ENCODE measurements at regions not wholly inside any gene's neighbourhood (a gene's known extent, or its start where the extent isn't known, plus 50 kb on each side); places are given as distances from the start of the nearest gene placed in this dataset.
A peak's percentile ranks its signal among the peaks of the same experiment; 100 is the strongest.

GRCh38 chrX:39826813-39827543 is 270.8 kb downstream of the BCOR start:
- DNase-seq: no peak

GRCh38 chrX:39827951-39828350 is 269.8 kb downstream of the BCOR start:
- peak; percentile 20 for DNase-seq

- no peak for DNase-seq
These were observed 268.8 kb downstream of the BCOR start for GRCh38 chrX:39828971-39829370.

DNA sequence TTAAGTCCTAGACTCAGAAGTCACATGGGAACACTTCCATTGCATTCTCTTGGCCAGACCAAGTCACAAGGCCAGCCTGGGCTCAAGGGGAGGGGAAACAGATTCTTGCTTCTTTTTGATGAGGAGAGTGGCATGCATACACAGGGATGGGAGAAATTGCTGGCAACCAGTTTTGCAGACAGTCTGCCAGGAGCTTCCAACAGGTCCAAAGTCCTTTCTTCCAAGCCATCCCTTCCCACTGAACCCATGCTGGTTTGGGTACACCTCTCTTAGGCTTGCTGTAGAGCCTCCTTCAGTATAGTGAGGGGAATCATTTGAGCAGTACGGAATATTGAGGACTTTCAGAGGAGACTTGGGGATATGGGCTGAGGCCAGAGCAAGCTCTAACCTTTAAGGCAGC is 267.8 kb downstream of the BCOR start:
- DNase-seq: no peak

DNA sequence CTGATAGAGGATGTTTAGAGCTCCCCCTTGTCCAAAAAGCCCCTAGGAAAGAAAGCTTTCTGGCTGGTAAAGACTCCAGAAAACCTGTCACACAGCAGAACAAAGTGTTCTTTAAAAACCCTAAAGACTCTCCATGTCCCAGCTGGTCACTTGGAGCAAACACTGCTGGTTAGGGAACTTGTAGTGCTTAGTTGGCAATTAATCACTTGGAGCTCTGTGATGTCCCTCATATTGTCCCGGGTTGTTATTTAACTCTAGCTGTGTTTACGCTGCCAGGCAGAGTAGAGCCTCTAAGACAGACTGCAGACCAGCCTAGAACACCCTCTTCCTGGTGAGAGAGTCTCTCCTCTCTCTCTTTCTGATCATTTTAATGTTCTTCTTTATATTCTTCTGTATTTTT is 267.3 kb downstream of the BCOR start:
- no peak for DNase-seq

DNA sequence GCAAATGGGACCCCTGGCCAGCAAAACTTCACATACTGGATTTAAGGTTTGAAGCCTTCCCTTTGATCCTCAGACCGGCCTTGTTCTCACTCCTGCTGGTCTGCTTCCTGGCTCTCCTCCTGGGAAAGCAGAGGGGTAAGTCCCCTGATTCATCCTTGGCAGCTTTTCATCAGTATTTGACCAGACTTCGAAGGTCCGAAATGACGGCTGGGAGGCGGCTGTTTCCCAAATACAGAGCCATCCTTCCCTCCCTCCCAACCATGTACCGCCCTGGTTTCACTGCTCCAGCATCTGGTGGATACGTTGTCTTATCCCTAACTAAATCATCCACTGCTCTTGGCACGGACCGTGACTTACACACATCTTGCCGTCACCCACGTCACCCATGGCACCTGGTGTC is 265.5 kb downstream of the BCOR start:
- no peak for DNase-seq

DNA sequence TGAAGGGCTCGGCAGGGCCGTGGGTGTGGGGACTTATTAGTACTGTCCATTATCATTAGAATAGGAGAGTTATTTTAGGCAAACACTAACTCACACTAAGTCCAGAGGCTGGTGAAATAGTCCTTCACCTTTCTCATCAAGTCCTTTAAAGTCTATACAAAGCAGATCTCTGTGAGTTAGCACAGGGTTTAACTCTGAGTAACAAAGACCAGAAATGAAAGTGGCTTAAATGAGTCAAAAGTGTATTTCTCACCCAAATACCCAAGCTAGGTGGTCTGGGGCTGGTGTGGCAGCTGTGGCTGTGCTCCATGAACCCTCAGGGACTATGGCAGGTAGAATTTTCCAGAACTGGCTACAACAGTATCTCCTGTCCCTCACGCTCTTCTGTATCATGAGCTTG is 263.2 kb downstream of the BCOR start:
- no peak for DNase-seq

DNA sequence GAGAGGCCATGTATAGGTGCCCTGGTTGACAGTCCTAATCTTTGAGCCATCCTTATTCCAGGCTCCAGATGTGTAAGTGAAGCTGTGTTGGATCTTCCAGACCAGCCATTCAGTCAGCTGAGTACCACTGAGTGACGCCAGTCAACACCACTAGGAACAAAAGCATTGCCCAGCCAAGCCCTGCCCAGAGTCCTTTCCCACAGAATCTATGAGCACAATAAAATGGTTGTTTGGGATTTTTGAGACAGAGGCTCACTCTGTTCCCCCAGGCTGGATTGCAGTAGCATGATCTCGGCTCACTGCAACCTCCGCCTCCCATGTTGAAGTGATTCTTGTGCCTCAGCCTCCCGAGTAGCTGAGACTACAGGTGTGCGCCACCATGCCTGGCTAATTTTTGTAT is 262.5 kb downstream of the BCOR start:
- DNase-seq: no peak

GRCh38 chrX:39835776-39836175 is 262.0 kb downstream of the BCOR start:
- no peak for DNase-seq

- no peak for DNase-seq
These were observed 260.8 kb downstream of the BCOR start for GRCh38 chrX:39836802-39837420.

- DNase-seq: no peak
These were observed 260.1 kb downstream of the BCOR start for GRCh38 chrX:39837688-39838087.

- no peak for DNase-seq
These were observed 258.4 kb downstream of the BCOR start for GRCh38 chrX:39839371-39839770.

DNA sequence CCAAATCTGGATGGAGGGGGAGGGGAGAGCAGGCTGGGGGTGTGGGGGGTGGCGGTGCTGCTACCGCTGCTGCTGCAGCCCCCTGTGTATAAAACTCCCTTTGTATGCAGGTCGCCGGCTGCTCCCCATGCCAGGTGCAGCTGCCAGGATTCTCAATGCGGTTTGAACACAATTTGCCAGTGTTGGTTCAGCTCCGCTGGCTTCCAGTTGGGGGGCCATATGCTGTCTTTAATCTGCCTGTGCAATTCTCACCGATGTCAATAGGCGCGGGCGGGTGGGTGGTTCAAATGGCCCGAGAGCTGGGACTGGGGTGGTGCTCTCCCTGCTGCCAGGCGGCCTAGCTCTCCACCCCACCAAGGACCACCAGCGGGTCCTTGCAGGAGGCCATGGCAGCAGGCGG is 257.6 kb downstream of the BCOR start:
- DNase-seq: peak; percentile 69

DNA sequence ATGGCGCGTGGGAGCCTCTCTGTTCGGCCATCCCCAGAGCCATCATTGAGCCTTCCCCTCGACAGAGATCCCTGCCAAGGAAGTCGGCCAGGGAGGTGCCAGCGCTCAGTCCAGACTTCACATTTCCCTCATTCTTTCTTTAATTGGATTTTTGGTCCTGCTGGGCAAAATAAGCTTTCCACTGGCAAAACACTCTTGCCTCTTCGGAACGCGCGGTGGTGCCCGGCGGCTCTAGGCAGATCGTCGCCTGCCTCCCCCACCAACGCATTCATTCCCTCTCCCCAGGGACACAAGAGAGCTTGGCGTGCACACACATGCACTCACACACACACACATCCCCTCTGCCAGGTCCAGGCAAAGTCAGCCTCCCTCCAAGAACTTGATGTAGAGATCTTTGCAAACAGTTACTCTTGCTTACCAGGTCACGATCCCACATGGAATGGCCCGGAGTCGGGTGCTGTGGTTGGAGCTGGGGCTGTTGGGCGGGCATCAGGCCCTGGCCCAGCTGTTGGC is 257.1 kb downstream of the BCOR start:
- peak; percentile 56 for DNase-seq

DNA sequence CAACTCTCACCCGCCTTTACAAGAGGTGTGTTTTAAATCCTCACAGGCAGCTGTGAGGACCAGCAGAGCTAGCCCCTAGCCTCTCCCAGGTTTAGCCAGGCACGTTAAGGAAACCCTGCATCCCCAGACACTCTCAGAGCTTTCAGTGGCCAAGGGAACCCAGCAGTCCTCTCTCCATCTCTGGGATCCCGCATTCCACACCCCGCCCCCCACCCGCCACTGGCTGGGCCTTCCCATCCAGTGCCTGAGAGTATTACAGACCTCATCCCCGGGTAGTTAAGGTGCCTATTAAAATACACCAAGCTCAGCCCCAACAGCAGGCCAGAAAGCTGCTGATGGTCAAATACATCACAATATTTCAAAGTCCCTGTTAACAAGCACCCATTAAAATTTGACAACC is 256.2 kb downstream of the BCOR start:
- no peak for DNase-seq

- no peak for DNase-seq
These were observed 255.3 kb downstream of the BCOR start for GRCh38 chrX:39842281-39842973.

- DNase-seq: peak; percentile 71
These were observed 254.4 kb downstream of the BCOR start for GRCh38 chrX:39843318-39843717.

GRCh38 chrX:39845233-39845632 is 252.5 kb downstream of the BCOR start:
- DNase-seq: no peak

GRCh38 chrX:39846460-39846859 is 251.3 kb downstream of the BCOR start:
- DNase-seq: no peak

DNA sequence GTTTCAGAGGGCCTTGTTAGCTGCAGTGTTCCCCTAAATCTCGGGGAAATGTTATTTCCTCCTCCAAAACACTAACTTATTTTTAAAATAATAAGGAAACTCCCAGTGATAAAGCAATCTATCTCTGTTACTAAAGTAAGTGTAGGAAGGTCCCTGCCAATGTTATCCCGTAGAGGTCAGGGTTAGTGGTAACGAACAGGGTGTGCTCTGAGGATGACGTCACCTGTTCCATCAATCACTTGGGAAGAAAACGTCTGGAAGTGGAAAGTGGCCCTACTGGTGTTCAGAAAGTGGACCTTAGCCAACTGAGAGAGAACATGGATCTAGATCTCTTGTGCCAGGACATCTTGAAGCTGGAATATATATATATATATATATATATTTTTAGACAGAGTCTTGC is 249.5 kb downstream of the BCOR start:
- no peak for DNase-seq

GRCh38 chrX:39848900-39849299 is 248.9 kb downstream of the BCOR start:
- no peak for DNase-seq

DNA sequence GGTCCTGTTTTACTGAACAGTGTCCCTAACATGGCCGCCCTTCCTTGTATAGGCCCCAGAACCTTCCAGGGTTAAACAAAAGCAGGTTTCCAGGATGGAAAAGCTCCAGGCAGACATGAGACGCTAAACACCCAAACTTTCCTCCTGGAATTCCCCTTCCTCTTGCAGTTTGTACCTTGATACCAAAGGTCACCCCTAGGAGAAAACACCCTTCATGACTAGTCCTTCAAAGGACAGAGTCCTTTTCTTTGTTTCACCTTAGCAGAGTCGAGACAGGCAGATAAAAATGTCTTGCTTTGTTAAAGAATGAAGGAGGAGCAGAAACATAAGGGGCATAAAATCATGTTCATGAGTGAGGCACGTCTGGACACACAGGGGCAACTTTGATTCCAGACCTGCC is 247.5 kb downstream of the BCOR start:
- no peak for DNase-seq

DNA sequence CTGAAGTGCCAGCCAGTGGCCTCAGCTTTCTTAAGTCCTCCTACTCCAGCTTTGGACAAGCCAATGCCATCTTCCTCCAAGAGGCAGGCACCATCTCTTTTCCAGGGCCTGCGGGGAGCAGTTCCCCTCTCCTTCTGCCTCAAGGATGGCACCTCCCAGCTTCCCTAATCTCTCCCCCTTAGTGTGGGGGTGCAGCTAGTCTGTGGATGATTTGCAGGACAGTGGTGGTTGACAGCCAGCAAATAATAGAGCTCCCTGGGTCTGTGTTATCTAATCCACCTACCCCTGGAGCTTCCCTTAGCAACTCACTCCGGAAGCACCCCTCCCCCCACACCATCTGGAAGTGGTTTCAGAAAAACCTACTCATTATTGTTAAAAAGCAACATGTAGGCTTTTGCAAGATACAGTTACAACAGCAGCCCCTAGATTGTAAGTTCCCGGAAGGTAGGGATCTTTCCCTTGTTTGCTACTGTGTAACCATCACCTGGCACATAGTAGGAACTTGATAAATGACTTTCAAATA is 247.1 kb downstream of the BCOR start:
- no peak for DNase-seq

All from NCI-H1092 treated with DMSO at 0.1 percent for 48 hours (cell line).